ENCODE measurements at regions not wholly inside any gene's neighbourhood (a gene's known extent, or its start where the extent isn't known, plus 50 kb on each side); places are given as distances from the start of the nearest gene placed in this dataset.

- DNase-seq (ENCODE audit: low spot score) = no peak
Measured at GRCh38 chr1:58380345-58380744, 166.2 kb downstream of the OMA1 start.

DNA sequence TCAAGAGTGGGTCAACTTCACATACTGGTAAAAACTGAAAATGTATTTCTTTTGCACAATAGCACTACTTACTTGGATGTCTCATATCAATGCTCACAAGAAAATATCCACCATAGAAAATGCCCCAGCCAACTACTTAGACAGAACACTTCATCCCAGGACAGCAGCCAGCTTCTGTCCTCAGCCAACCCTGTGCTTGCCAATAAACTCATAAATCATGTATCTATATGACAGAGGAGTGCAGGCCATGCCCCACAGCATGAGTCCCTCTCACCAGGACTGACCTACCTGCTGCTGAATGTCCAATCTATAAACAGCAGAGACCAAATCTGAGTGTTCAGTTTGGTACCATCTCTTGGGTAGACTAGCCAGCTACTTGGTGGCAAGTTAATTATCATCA is 179.3 kb downstream of the OMA1 start:
- no peak for DNase-seq (ENCODE audit: low spot score)

- no peak for DNase-seq (ENCODE audit: low spot score)
Measured at GRCh38 chr1:58365328-58365727, 181.2 kb downstream of the OMA1 start.

- DNase-seq (ENCODE audit: low spot score) = no peak
Measured at GRCh38 chr1:58363585-58363984, 182.9 kb downstream of the OMA1 start.

DNA sequence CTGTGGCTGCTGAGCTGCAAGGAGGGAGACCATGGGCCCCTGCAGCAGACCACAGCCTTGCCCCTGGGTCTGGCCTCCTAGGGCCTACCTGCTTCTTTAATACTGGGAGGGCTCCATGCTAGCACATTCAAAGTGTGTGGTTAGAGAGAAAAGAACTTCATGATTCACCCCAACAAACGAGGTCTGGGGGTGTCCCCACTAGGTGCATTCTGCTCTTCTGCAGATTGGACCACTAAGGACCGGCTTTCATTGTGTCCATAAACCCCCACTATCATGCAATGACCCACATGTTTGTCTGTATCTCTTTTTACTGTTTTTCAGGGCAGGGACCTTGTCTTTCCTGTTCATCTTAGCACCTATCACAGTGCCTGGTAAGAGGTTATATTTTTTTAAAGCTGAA is 185.4 kb downstream of the OMA1 start:
- no peak for DNase-seq (ENCODE audit: low spot score)

- DNase-seq (ENCODE audit: low spot score) = no peak
Measured at GRCh38 chr1:58358346-58358745, 188.2 kb downstream of the OMA1 start.

- no peak for DNase-seq (ENCODE audit: low spot score)
Measured at GRCh38 chr1:58356402-58356801, 190.1 kb downstream of the OMA1 start.

DNA sequence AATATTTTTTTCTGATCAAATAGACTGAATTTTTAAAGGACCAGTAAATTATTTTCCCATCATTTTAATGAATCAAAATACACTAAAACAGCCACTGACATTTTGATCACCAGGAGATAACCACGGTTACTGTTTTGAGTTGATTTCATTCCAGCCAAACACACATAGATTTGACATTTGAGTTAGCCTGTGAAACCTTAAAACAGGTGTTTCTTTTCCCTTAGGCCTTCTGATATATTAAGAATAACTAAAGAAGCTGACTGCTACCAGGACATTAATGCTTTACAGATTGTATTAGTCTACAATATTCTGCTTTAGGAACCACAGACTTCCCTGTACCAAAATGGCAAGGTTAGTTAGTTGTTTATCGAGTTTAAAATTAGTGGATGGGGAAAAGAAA is 193.4 kb downstream of the OMA1 start:
- no peak for DNase-seq (ENCODE audit: low spot score)

- no peak for DNase-seq (ENCODE audit: low spot score)
Measured at GRCh38 chr1:58352476-58353092, 193.9 kb downstream of the OMA1 start.

GRCh38 chr1:58346036-58346355 is 200.5 kb downstream of the OMA1 start:
- no peak for DNase-seq (ENCODE audit: low spot score)

GRCh38 chr1:58345215-58346035 is 201.1 kb downstream of the OMA1 start:
- DNase-seq (ENCODE audit: low spot score) = no peak

GRCh38 chr1:58340185-58340584 is 206.3 kb downstream of the OMA1 start:
- no peak for DNase-seq (ENCODE audit: low spot score)

DNA sequence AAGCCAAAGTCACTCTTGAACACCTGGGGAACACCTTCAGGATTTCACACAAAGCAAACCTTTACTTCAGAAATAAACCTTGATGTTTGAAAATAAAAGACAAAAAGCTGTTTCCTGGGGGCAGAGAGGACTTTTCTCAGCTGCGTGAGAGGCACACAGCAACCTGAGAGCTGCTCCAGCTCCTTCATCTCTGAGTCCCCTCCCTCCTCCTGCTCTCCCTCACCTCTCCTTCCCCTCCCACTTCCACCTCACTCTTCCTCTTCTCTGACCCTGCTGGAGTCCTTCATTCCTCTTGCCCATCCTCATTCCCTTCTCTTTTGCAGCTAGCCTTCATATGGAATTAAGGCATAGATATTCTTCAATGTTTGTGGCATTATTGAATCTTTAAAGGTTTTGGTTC is 208.4 kb downstream of the OMA1 start:
- no peak for DNase-seq (ENCODE audit: low spot score)

DNA sequence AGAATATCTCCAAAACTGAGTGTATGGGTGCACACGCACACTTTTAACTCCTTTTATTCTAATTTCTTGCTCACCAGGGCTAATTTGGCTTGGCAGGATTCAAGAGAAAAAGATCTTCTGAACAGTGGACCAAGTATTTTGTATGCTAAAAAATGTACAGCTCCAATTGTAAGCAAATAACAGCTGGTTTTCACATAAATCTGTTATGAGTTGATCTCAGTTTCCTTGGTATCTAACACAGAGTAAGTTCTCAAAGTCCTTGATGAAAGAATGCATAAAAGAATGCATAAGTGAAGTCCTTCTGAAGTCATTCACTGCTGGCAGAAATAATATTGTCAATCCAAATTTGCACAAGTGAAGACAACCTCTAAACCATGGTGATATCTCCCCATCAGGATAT is 213.0 kb downstream of the OMA1 start:
- no peak for DNase-seq (ENCODE audit: low spot score)

GRCh38 chr1:58331156-58331555 is 215.4 kb downstream of the OMA1 start:
- no peak for DNase-seq (ENCODE audit: low spot score)

GRCh38 chr1:58325866-58326265 is 220.7 kb downstream of the OMA1 start:
- no peak for DNase-seq (ENCODE audit: low spot score)

- DNase-seq (ENCODE audit: low spot score) = peak; percentile 10
Measured at GRCh38 chr1:58324558-58324957, 222.0 kb downstream of the OMA1 start.

- no peak for DNase-seq (ENCODE audit: low spot score)
Measured at GRCh38 chr1:58318157-58319005, 228.1 kb downstream of the OMA1 start.

DNA sequence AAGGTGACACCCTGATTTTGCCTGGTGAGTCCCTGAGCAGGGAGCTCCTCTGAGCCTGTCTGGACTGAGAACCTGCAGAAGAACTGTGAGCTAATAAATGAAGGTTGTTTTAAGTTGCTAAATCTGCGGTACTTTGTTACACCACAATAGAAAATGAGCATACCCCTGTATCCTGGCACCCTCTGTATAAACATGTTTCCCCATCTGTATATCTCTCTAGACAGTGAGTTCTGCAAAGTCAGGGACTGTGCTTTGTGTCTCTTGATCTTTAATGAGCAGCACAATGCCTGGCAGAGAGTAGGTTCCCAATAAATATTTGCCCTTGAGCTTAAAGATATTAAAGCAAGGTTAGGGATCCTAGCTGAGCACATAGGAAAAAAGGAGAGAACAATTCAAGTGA is 228.8 kb downstream of the OMA1 start:
- no peak for DNase-seq (ENCODE audit: low spot score)

- DNase-seq (ENCODE audit: low spot score) = no peak
Measured at GRCh38 chr1:58317086-58317485, 229.4 kb downstream of the OMA1 start.

DNA sequence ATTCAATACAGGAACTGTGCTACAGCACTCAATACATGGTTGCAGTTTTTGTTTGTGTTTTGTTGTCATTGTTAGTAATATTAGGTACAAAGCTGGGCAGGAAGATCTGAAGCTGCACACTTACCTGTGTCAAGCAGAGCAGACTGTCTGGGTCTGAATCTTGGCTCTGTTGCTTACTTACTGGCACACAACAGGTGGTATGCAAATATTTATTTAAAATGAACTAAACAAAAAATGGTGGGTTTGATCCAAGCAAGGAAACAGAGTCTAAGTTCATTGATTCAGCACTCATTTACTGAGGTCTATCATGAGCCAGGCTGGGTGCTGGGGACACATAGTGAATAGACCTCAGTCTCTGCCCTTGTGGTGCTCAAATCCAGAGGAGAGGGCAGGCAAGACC is 230.4 kb downstream of the OMA1 start:
- no peak for DNase-seq (ENCODE audit: low spot score)

DNA sequence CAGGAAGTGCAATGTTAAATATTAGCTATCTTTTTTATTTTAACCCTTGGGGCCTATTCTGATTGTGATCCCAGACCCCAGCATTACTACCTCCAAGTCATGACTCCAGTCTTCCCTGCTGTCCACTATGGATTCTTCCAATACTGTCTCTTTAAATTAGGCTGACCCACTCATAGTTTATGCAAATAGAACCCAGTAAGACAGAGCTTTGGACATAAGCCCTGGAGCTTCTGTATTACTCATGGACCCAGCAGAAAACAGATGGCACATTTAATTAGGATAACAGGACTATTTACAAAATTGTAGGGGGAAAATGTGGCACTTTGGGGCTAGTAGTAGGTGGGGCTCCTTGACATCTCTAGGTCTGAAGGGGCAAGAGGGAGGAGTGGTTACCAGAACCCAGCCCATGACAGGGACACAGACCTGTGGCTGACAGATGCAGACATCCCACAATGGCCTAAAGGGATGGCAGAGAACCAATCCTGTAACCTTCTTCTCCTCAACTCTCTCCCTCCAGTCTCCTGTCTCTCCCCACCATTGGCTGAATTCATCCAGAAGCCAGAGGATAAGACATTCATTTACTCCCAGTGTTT is 233.5 kb downstream of the OMA1 start:
- no peak for DNase-seq (ENCODE audit: low spot score)

GRCh38 chr1:58312461-58312860 is 234.1 kb downstream of the OMA1 start:
- DNase-seq (ENCODE audit: low spot score) = no peak

Measured in CD4-positive, alpha-beta T cell treated with Interleukin-6 at 100 ng/mL for 8 hours (primary cell).